ENCODE measurements at regions not wholly inside any gene's neighbourhood (a gene's known extent, or its start where the extent isn't known, plus 50 kb on each side); places are given as distances from the start of the nearest gene placed in this dataset.

GRCh38 chr22:49100773-49101172 is 726.9 kb downstream of the BRD1 start:
- no peak overlapping the region for H3K27ac ChIP-seq
- no peak for TF ChIP-seq CTCF (conservative IDR thresholded peaks at IDR 0.05)

- no peak overlapping the region for H3K27ac ChIP-seq
- no peak for TF ChIP-seq CTCF (conservative IDR thresholded peaks at IDR 0.05)
Measured at GRCh38 chr22:49100316-49100715, 727.4 kb downstream of the BRD1 start.

- no peak overlapping the region for H3K27ac ChIP-seq
- no peak for TF ChIP-seq CTCF (conservative IDR thresholded peaks at IDR 0.05)
Measured at GRCh38 chr22:49099496-49100124, 728.1 kb downstream of the BRD1 start.

GRCh38 chr22:49099089-49099488 is 728.6 kb downstream of the BRD1 start:
- TF ChIP-seq CTCF (conservative IDR thresholded peaks at IDR 0.05): no peak
- H3K27ac ChIP-seq: no peak overlapping the region

GRCh38 chr22:49097966-49098365 is 729.7 kb downstream of the BRD1 start:
- TF ChIP-seq CTCF (conservative IDR thresholded peaks at IDR 0.05): no peak
- H3K27ac ChIP-seq: no peak overlapping the region

GRCh38 chr22:49097171-49097925 is 730.3 kb downstream of the BRD1 start:
- TF ChIP-seq CTCF (conservative IDR thresholded peaks at IDR 0.05): no peak
- no peak overlapping the region for H3K27ac ChIP-seq

- H3K27ac ChIP-seq: no peak overlapping the region
- no peak for TF ChIP-seq CTCF (conservative IDR thresholded peaks at IDR 0.05)
Measured at GRCh38 chr22:49096476-49096875, 731.2 kb downstream of the BRD1 start.

Measured in VCaP (cell line).